NT2/D1 (cell line): ENCODE measurements at regions not wholly inside any gene's neighbourhood (a gene's known extent, or its start where the extent isn't known, plus 50 kb on each side); places are given as distances from the start of the nearest gene placed in this dataset.

Source experiments
- SUZ12 ChIP-seq: IDR thresholded peaks from 2 replicates; pipeline ENCODE4 v1.6.1; 2011; ENCODE audit not compliant: insufficient read length, insufficient read depth; ENCODE audit errors: extremely low read depth
- YY1 ChIP-seq: IDR thresholded peaks from 2 replicates; pipeline ENCODE4 v1.6.1; 2011; ENCODE audit not compliant: insufficient read length, insufficient read depth
- ZNF274 ChIP-seq: IDR thresholded peaks from 2 replicates; pipeline ENCODE4 v1.6.1; 2011; ENCODE audit warnings: mild to moderate bottlenecking, low read depth, low read length

DNA sequence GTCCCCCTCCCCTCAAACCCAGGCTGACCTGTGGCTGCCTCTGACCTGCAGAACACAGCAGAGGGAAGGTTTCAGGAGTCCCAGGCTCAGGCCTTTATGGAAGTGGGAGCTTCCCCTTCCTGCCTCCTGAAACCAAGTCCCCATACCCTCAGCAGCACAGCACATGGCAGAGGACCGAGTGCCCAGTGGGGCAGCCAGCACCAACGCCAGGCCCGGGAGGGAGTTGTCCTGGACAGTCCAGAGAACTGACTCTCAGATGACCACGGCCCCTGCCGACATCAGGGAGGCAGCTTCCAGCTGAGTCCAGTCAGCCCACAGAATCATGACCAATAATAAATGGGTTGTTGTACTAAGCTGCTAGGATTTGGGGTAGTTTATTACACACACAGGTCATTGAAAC is 79.6 kb upstream of the ERG start:
- TF ChIP-seq ZNF274 (no peak), YY1 (no peak), SUZ12 (no peak)
